Mucosa of gallbladder (tissue), 1 donor: ENCODE measurements at regions not wholly inside any gene's neighbourhood (a gene's known extent, or its start where the extent isn't known, plus 50 kb on each side); places are given as distances from the start of the nearest gene placed in this dataset.

ENCODE experiments used
- DNase-seq: peaks from one replicate; pipeline ENCODE4 v3.0.0-alpha.2; 2020; ENCODE audit warnings: low spot score
- donor health status: DM: no; HTN: no; CAD: no.

GRCh38 chr12:31781894-31782540 lies 53.2 kb upstream of the AMN1 start:
- DNase-seq, result no peak

GRCh38 chr12:31780096-31780495 lies 51.3 kb upstream of the AMN1 start:
- no peak for DNase-seq

GRCh38 chr12:31778687-31779086 lies 49.9 kb upstream of the AMN1 start:
- DNase-seq, result no peak
